Ascending aorta (tissue), 2 donors: ENCODE measurements at regions not wholly inside any gene's neighbourhood (a gene's known extent, or its start where the extent isn't known, plus 50 kb on each side); places are given as distances from the start of the nearest gene placed in this dataset.

Experiments
- DNase-seq, 2 donors: peaks; one replicate each; pipeline ENCODE4 v3.0.0-alpha.2; 2019; ENCODE audit warnings: low spot score in 2 of 2
- H3K27ac ChIP-seq, 2 donors: fragments of 200-600 bp; sonication (generic); one replicate each; pipeline ENCODE4 v1.5.1; 2016 to 2017; ENCODE audit warnings: mild to moderate bottlenecking in 1 of 2
- H3K27me3 ChIP-seq: fragments of 200-600 bp; sonication (generic); one replicate; pipeline ENCODE4 v1.5.1; 2017
- H3K36me3 ChIP-seq, 2 donors: fragments of 200-600 bp; sonication (generic); one replicate each; pipeline ENCODE4 v1.5.1; 2016
- H3K4me1 ChIP-seq, 2 donors: fragments of 200-600 bp; sonication (generic); one replicate each; pipeline ENCODE4 v1.5.1; 2016 to 2017; ENCODE audit warnings: mild to moderate bottlenecking in 1 of 2
- H3K4me3 ChIP-seq, 2 donors: fragments of 200-600 bp; sonication (generic); one replicate each; pipeline ENCODE4 v1.5.1; 2016 to 2017; ENCODE audit warnings: mild to moderate bottlenecking in 1 of 2
- H3K9me3 ChIP-seq, 2 donors: fragments of 200-600 bp; sonication (generic); one replicate each; pipeline ENCODE4 v1.5.1; 2016
- CTCF ChIP-seq, 3 experiments: fragments of 200-600 bp in 2 of 3; fragments of 450-650 bp in 1 of 3; sonication (generic) in 2 of 3; IDR thresholded peaks; one replicate each; pipeline ENCODE4 v1.5.1; 2016 to 2019; ENCODE audit warnings: antibody characterized with exemption in 3 of 3, mild to moderate bottlenecking in 1 of 3, moderate library complexity in 1 of 3
- intact Hi-C: fragments of 100-400 bp; cut with DNase I; formaldehyde crosslinking; loops from one replicate; pipeline ENCODE4 v1.15.1; 2023

DNA sequence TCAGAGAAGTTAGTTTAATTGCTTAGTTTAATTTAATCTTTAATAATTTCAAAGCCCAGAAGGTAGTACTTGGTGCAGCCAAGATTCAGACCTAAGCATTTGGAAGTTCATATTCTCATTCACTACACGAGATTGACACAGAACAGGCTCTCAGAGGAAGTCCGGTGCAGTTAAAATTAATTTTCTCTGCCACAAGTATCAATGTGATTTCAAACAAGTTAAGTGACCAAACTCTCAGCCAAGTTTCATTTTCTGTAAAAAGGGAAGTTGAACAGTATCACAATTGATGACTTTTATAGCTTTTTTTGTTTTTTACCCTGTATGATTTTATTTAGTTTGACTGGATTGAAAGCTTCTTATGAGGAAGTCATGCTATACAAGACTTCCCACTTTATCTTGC, 1494.9 kb upstream of the LRRTM3 start:
- Histone ChIP-seq H3K36me3 (no peaks in the 10 kb centered on the region), H3K4me3 (no peak overlapping the region), H3K27ac (no peak overlapping the region), H3K9me3 (no peaks in the 10 kb centered on the region), H3K4me1 (no peaks in the 10 kb centered on the region), H3K27me3 (no peaks in the 10 kb centered on the region)
- intact Hi-C loops, result no loop called here
- no peak for TF ChIP-seq CTCF (IDR thresholded peaks at IDR 0.05)
- DNase-seq, result no peak

DNA sequence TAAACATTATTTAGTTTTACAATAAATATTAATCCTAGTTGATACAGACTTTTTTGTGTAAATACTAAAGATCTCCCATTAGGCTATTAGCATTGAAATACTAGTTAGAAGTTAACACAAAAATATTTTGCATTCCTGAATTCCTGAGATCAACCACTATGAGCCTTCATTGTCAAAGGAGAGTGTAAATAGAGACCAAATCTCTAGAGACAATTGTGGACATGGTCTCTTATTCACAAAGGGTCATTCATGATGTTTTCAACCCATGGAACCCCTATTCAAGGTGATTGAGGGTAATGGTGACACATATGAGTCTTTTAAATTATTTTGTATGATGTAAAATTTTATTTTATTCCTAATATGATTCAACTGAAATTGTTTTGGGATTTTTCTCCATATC, 1454.8 kb upstream of the LRRTM3 start:
- intact Hi-C loops, result no loop called here
- no peak for DNase-seq
- H3K27ac ChIP-seq, result no peak overlapping the region
- no peak overlapping the region for H3K4me3 ChIP-seq
- no peaks in the 10 kb centered on the region for H3K27me3 ChIP-seq
- TF ChIP-seq CTCF (IDR thresholded peaks at IDR 0.05), result no peak
- no peaks in the 10 kb centered on the region for H3K4me1 ChIP-seq
- H3K9me3 ChIP-seq, result no peaks in the 10 kb centered on the region
- H3K36me3 ChIP-seq, result no peaks in the 10 kb centered on the region

DNA sequence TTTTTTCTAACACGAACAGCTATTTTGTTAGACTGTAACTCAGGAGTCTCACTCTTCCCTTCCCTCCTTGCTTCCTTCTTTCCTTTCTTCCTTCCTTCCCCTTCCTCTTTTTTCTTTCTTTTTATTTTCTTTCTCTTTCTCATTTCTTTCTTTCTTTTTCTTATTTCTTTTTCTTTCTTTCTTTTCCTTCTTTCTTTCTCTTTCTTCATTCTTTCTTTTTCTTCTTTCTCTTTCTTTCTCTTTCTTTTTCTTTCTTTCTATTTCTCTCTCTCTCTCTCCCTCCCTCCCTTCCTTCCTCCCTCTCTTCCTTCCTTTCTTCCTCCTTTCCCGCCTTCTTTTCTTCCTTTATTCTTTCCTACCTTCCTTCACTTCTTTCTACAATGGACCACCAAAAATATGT, 1443.0 kb upstream of the LRRTM3 start:
- DNase-seq, result no peak
- no peak for TF ChIP-seq CTCF (IDR thresholded peaks at IDR 0.05)
- Histone ChIP-seq H3K4me1 (no peaks in the 10 kb centered on the region), H3K36me3 (no peaks in the 10 kb centered on the region), H3K27ac (no peak overlapping the region), H3K9me3 (no peaks in the 10 kb centered on the region), H3K27me3 (no peaks in the 10 kb centered on the region), H3K4me3 (no peak overlapping the region)
- intact Hi-C loops, result no loop called here

DNA sequence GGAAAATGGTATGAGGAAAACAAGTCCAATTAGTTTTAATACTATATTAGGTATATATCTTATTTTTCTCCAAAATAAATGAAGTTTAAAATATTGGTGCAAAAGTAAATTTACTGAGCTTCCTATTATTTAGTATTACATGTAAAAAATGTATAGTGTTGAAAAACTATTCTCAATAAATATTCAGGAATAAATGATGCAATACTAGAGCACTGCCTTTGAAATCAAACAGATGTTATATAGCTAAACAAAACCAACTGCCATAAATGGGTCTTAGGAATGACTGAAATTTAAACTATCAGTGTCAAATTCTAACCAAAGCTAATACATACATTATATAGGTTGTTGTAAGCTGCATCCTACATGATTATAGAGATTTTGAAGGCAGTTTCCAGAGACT, 1434.0 kb upstream of the LRRTM3 start:
- Histone ChIP-seq H3K9me3 (no peaks in the 10 kb centered on the region), H3K4me3 (no peak overlapping the region), H3K36me3 (no peaks in the 10 kb centered on the region), H3K4me1 (no peaks in the 10 kb centered on the region), H3K27me3 (no peaks in the 10 kb centered on the region), H3K27ac (no peak overlapping the region)
- no peak for TF ChIP-seq CTCF (IDR thresholded peaks at IDR 0.05)
- no peak for DNase-seq
- intact Hi-C loops, result no loop called here

- Histone ChIP-seq H3K27ac (no peak overlapping the region), H3K4me1 (no peaks in the 10 kb centered on the region), H3K4me3 (no peak overlapping the region), H3K9me3 (no peaks in the 10 kb centered on the region), H3K27me3 (no peaks in the 10 kb centered on the region), H3K36me3 (no peaks in the 10 kb centered on the region)
- DNase-seq, result no peak
- intact Hi-C loops, result no loop called here
- TF ChIP-seq CTCF (IDR thresholded peaks at IDR 0.05), result no peak
Measured at GRCh38 chr10:65496541-65496940, 1429.3 kb upstream of the LRRTM3 start.

GRCh38 chr10:65497837-65498236, 1428.0 kb upstream of the LRRTM3 start:
- intact Hi-C loops, result no loop called here
- Histone ChIP-seq H3K36me3 (no peaks in the 10 kb centered on the region), H3K9me3 (no peaks in the 10 kb centered on the region), H3K4me1 (no peaks in the 10 kb centered on the region), H3K27ac (no peak overlapping the region), H3K4me3 (no peak overlapping the region), H3K27me3 (no peaks in the 10 kb centered on the region)
- DNase-seq, result no peak
- TF ChIP-seq CTCF (IDR thresholded peaks at IDR 0.05), result no peak
